Keratinocyte (primary cell): ENCODE measurements at regions not wholly inside any gene's neighbourhood (a gene's known extent, or its start where the extent isn't known, plus 50 kb on each side); places are given as distances from the start of the nearest gene placed in this dataset.

ENCODE experiments used
- DNase-seq: peaks from one replicate; pipeline ENCODE4 v3.0.0-alpha.2; 2011; ENCODE audit warnings: low read depth, missing footprints, low spot score
- FAIRE-seq: peaks from 2 replicates; lab custom pipeline; 2011; peaks lifted over from hg19 to GRCh38; lab: Jason Lieb, UNC
- H2AFZ ChIP-seq: 2 replicates; pipeline ENCODE4 v1.6.0; 2012; ENCODE audit warnings: low read length, control low read depth, inconsistent platforms; ENCODE audit not compliant: control insufficient read depth
- H3K27ac ChIP-seq: 2 replicates; pipeline ENCODE4 v1.5.1; 2011; ENCODE audit warnings: low read length; ENCODE audit not compliant: control insufficient read depth, insufficient read depth
- H3K27me3 ChIP-seq: 3 replicates; pipeline ENCODE4 v1.6.0; 2011; ENCODE audit warnings: low read length; ENCODE audit not compliant: control insufficient read depth, insufficient read depth; ENCODE audit errors: extremely low read depth
- H3K36me3 ChIP-seq, 2 experiments: 2 replicates in 1 of 2; 3 replicates in 1 of 2; pipeline ENCODE4 v1.5.1; 2011; ENCODE audit warnings: low read length in 2 of 2, mild to moderate bottlenecking in 1 of 2; ENCODE audit not compliant: control insufficient read depth in 2 of 2, insufficient read depth in 2 of 2; ENCODE audit errors: extremely low read depth in 1 of 2
- H3K4me1 ChIP-seq: 3 replicates; pipeline ENCODE4 v1.5.1; 2011; ENCODE audit warnings: low read length; ENCODE audit not compliant: control insufficient read depth, insufficient read depth; ENCODE audit errors: extremely low read depth
- H3K4me2 ChIP-seq: 3 replicates; pipeline ENCODE4 v1.6.0; 2011; ENCODE audit warnings: low read depth, low read length; ENCODE audit not compliant: control insufficient read depth, insufficient read depth; ENCODE audit errors: extremely low read depth
- H3K4me3 ChIP-seq, 3 experiments: fragments of 200-600 bp in 1 of 3; sonication (generic) in 1 of 3; 2 replicates in 2 of 3; 3 replicates in 1 of 3; pipeline ENCODE4 v1.5.1; 2011 to 2016; ENCODE audit warnings: low read length in 3 of 3, mild to moderate bottlenecking in 3 of 3, control low read depth in 2 of 3, inconsistent platforms in 1 of 3, low read depth in 1 of 3, mixed read lengths in 1 of 3, mixed run types in 1 of 3, moderate library complexity in 1 of 3; ENCODE audit not compliant: control insufficient read depth in 2 of 3, insufficient read depth in 2 of 3; ENCODE audit errors: extremely low read depth in 1 of 3
- H3K79me2 ChIP-seq: 2 replicates; pipeline ENCODE4 v1.6.0; 2012; ENCODE audit warnings: low read length; ENCODE audit not compliant: control insufficient read depth, insufficient read depth
- H3K9ac ChIP-seq: 3 replicates; pipeline ENCODE4 v1.6.0; 2011; ENCODE audit warnings: low read length; ENCODE audit not compliant: control insufficient read depth, insufficient read depth; ENCODE audit errors: extremely low read depth
- H3K9me1 ChIP-seq: 3 replicates; pipeline ENCODE4 v1.6.0; 2011; ENCODE audit warnings: low read length; ENCODE audit not compliant: control insufficient read depth, insufficient read depth; ENCODE audit errors: extremely low read depth
- H3K9me3 ChIP-seq: 2 replicates; pipeline ENCODE4 v1.5.1; 2012; ENCODE audit warnings: low read depth, low read length; ENCODE audit not compliant: control insufficient read depth
- H4K20me1 ChIP-seq: 3 replicates; pipeline ENCODE4 v1.6.0; 2011; ENCODE audit warnings: low read length; ENCODE audit not compliant: control insufficient read depth, insufficient read depth; ENCODE audit errors: extremely low read depth
- CTCF ChIP-seq, 3 experiments: IDR thresholded peaks in 1 of 3; conservative IDR thresholded peaks in 1 of 3; optimal IDR thresholded peaks in 1 of 3; 2 replicates in 2 of 3; 3 replicates in 1 of 3; pipeline versions ENCODE3 to v1.5.1; 2011; ENCODE audit warnings: low read length in 3 of 3, mild to moderate bottlenecking in 3 of 3, moderate library complexity in 2 of 3, control low read depth in 1 of 3, inconsistent platforms in 1 of 3; ENCODE audit not compliant: insufficient read depth in 2 of 3; ENCODE audit errors: extremely low read depth in 1 of 3
- EZH2 ChIP-seq: IDR thresholded peaks from one replicate; pipeline ENCODE4 v1.6.1; 2012; ENCODE audit warnings: inconsistent platforms, mild to moderate bottlenecking, low read length, moderate library complexity
- dilution Hi-C: fragments of 300-500 bp; cut with MboI; formaldehyde crosslinking; loops from one replicate; pipeline ENCODE4 v1.7.0; 2020; ENCODE audit warnings: low sequenced_read_pairs; ENCODE audit not compliant: extremely low pct_ligation_motif_present

- Histone ChIP-seq H3K27ac (no peak overlapping the region), H3K4me1 (no peaks in the 10 kb centered on the region), H2AFZ (no peak overlapping the region), H3K27me3 (no peaks in the 10 kb centered on the region), H3K36me3 (no peaks in the 10 kb centered on the region), H3K9ac (no peak overlapping the region), H3K4me2 (no peak overlapping the region), H3K79me2 (no peaks in the 10 kb centered on the region), H3K9me3 (no peaks in the 10 kb centered on the region), H4K20me1 (no peaks in the 10 kb centered on the region), H3K4me3 (no peak overlapping the region), H3K9me1 (no peaks in the 10 kb centered on the region)
- TF ChIP-seq EZH2 = no peak
- TF ChIP-seq CTCF (optimal IDR thresholded peaks at IDR 0.05 in 1 of 3, IDR thresholded peaks at IDR 0.05 in 1 of 3, conservative IDR thresholded peaks at IDR 0.05 in 1 of 3; ENCODE audit: extremely low read depth in 1 of 3, insufficient read depth in 2 of 3, low read length in 3 of 3) = no peak
- dilution Hi-C loops = no loop called here
- DNase-seq (no peak), FAIRE-seq (no peak)
Observed at GRCh38 chr21:17433730-17434129, 79.1 kb upstream of the CXADR start.

GRCh38 chr21:17435565-17436543, 77.0 kb upstream of the CXADR start:
- H3K4me1 ChIP-seq = no peaks in the 10 kb centered on the region
- no peaks in the 10 kb centered on the region for H3K27me3 ChIP-seq
- no peaks in the 10 kb centered on the region for H3K9me1 ChIP-seq
- H2AFZ ChIP-seq = peak overlapping the region; percentile 38
- no peak overlapping the region for H3K4me3 ChIP-seq
- H4K20me1 ChIP-seq = no peaks in the 10 kb centered on the region
- no peak overlapping the region for H3K9ac ChIP-seq
- H3K9me3 ChIP-seq = no peaks in the 10 kb centered on the region
- dilution Hi-C loops = no loop called here
- no peak for TF ChIP-seq CTCF (optimal IDR thresholded peaks at IDR 0.05 in 1 of 3, IDR thresholded peaks at IDR 0.05 in 1 of 3, conservative IDR thresholded peaks at IDR 0.05 in 1 of 3; ENCODE audit: extremely low read depth in 1 of 3, insufficient read depth in 2 of 3, low read length in 3 of 3)
- no peak for TF ChIP-seq EZH2
- no peak overlapping the region for H3K27ac ChIP-seq
- no peaks in the 10 kb centered on the region for H3K79me2 ChIP-seq
- no peaks in the 10 kb centered on the region for H3K36me3 ChIP-seq
- H3K4me2 ChIP-seq = no peak overlapping the region
- FAIRE-seq (no peak), DNase-seq (no peak)
